Aorta (tissue), 5 donors: ENCODE measurements at regions not wholly inside any gene's neighbourhood (a gene's known extent, or its start where the extent isn't known, plus 50 kb on each side); places are given as distances from the start of the nearest gene placed in this dataset.

Experiments used
- ATAC-seq: fragments of 200-7000 bp; cut with Tn5 transposase; one replicate; pipeline ENCODE4 v1.9.1; 2022; ENCODE audit warnings: moderate library complexity; ENCODE audit not compliant: low FRiP score
- DNase-seq, 2 donors: peaks; one replicate each; pipeline ENCODE4 v3.0.0-alpha.2; 2020
- H3K27ac ChIP-seq, 2 donors: one replicate each; pipeline ENCODE4 v1.5.1; 2013; ENCODE audit warnings: low read length in 2 of 2, mild to moderate bottlenecking in 2 of 2, moderate library complexity in 2 of 2, control low read depth in 1 of 2, inconsistent platforms in 1 of 2, low read depth in 1 of 2
- H3K27me3 ChIP-seq, 2 donors: one replicate each; pipeline ENCODE4 v1.6.1; 2013; ENCODE audit warnings: control low read depth in 1 of 2, low read length in 1 of 2, mild to moderate bottlenecking in 1 of 2, moderate library complexity in 1 of 2; ENCODE audit not compliant: insufficient read depth in 2 of 2, control insufficient read depth in 1 of 2
- H3K36me3 ChIP-seq, 2 donors: one replicate each; pipeline ENCODE4 v1.6.1; 2013; ENCODE audit warnings: control low read depth in 1 of 2, low read length in 1 of 2, mild to moderate bottlenecking in 1 of 2; ENCODE audit not compliant: insufficient read depth in 2 of 2, control insufficient read depth in 1 of 2
- H3K4me1 ChIP-seq, 2 donors: one replicate each; pipeline ENCODE4 v1.6.1; 2013; ENCODE audit warnings: low read length in 2 of 2, control low read depth in 1 of 2, mild to moderate bottlenecking in 1 of 2, moderate library complexity in 1 of 2; ENCODE audit not compliant: insufficient read depth in 2 of 2, control insufficient read depth in 1 of 2
- H3K4me3 ChIP-seq, 2 donors: one replicate each; pipeline ENCODE4 v1.5.1; 2013; ENCODE audit warnings: low read length in 2 of 2, control low read depth in 1 of 2, mild to moderate bottlenecking in 1 of 2
- H3K9me3 ChIP-seq: one replicate; pipeline ENCODE4 v1.6.1; 2013; ENCODE audit warnings: mild to moderate bottlenecking, low read length; ENCODE audit not compliant: control insufficient read depth
- WGBS, 2 donors: extraction: QIAGEN DNeasy Blood & Tissue Kit; methylation state at CpG; one replicate each; pipeline ENCODE4 v1.1.7; 2013; 5-methylcytosine and 5-hydroxymethylcytosine counted together
- intact Hi-C, 2 donors: fragments of 100-400 bp; cut with DNase I; formaldehyde crosslinking; loops; one replicate each; pipeline versions ENCODE4 v1.14.2 to v1.15.0; 2022
- donor health status: healthy with polysubstance abuse.
- donor health status: Bipolar disorder and iron deficiency.
- donor health status: DM: no; HTN: no; CAD: no.
- donor health status: DM: no; HTN: no; CAD: no.
- donor health status: DM: yes; HTN: yes; CAD: no.

GRCh38 chr4:42710761-42711160, 53.9 kb upstream of the ATP8A1 start:
- H3K4me3 ChIP-seq = no peak overlapping the region
- H3K27ac ChIP-seq = no peak overlapping the region
- no peaks in the 10 kb centered on the region for H3K27me3 ChIP-seq
- ATAC-seq (no peak), DNase-seq (no peak)
- no peaks in the 10 kb centered on the region for H3K4me1 ChIP-seq
- peaks cover 2% of the 10 kb centered on the region for H3K9me3 ChIP-seq
- intact Hi-C loops = no loop called here
- no peaks in the 10 kb centered on the region for H3K36me3 ChIP-seq

- intact Hi-C loops = no loop called here
- Histone ChIP-seq H3K27me3 (no peaks in the 10 kb centered on the region), H3K27ac (no peak overlapping the region), H3K4me3 (no peak overlapping the region), H3K9me3 (peaks cover 2% of the 10 kb centered on the region), H3K36me3 (no peaks in the 10 kb centered on the region), H3K4me1 (no peaks in the 10 kb centered on the region)
- ATAC-seq (no peak), DNase-seq (no peak)
- 30 to 41% methylated on average over 5 of the region's 5 CpGs for WGBS, 2 donors
These were observed 53.4 kb upstream of the ATP8A1 start for GRCh38 chr4:42710329-42710728.

GRCh38 chr4:42709392-42710065, 52.6 kb upstream of the ATP8A1 start:
- Histone ChIP-seq H3K27me3 (no peaks in the 10 kb centered on the region), H3K27ac (no peak overlapping the region), H3K36me3 (no peaks in the 10 kb centered on the region), H3K9me3 (peaks cover 2% of the 10 kb centered on the region), H3K4me1 (no peaks in the 10 kb centered on the region), H3K4me3 (no peak overlapping the region)
- DNase-seq (no peak), ATAC-seq (no peak)
- intact Hi-C loops = no loop called here
- 51 to 54% methylated on average over 5 of the region's 5 CpGs for WGBS, 2 donors

- Histone ChIP-seq H3K27me3 (no peaks in the 10 kb centered on the region), H3K4me3 (no peak overlapping the region), H3K4me1 (no peaks in the 10 kb centered on the region), H3K27ac (no peak overlapping the region), H3K9me3 (peaks cover 2% of the 10 kb centered on the region), H3K36me3 (no peaks in the 10 kb centered on the region)
- DNase-seq (no peak), ATAC-seq (no peak)
- WGBS, 2 donors = 96 to 97% methylated on average over 1 of the region's 1 CpG
- intact Hi-C loops = no loop called here
These were observed 51.7 kb upstream of the ATP8A1 start for GRCh38 chr4:42708625-42709024.
